ENCODE measurements at regions not wholly inside any gene's neighbourhood (a gene's known extent, or its start where the extent isn't known, plus 50 kb on each side); places are given as distances from the start of the nearest gene placed in this dataset.
"Not testable (repeated sequence)": the region's sequence is repeated elsewhere in the genome, so short reads cannot be mapped to it uniquely, and the experiment has no call there.

DNA sequence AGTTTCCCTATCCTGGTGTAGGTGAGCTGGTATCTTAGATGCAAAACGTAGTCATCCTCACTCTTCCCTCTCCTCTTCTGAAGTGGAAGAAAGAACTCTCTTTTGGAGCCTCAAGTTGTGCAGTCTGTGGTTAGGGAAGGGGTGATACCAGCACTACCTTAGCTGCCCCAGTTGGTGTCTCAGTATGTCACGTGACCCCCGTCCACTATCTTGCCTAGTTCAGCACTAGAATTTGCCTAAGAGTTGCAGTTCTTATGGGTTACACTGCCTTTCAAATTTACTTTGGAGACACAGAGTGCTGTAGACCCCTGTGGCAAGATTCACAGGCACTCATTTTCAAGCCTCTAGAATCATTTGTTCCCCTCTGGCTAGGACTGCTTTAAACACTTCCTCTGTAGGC lies 322.8 kb upstream of the EDA2R start:
- no peak overlapping the region for H3K27ac Mint-ChIP-seq
- H3K36me3 Mint-ChIP-seq = no peaks in the 10 kb centered on the region
- no peaks in the 10 kb centered on the region for H3K27me3 Mint-ChIP-seq
- peaks cover 0 to 2% (median 0%) of the 10 kb centered on the region in 3 donors for H3K4me1 Mint-ChIP-seq
- H3K9me3 Mint-ChIP-seq = peaks cover 2 to 23% (median 14%) of the 10 kb centered on the region in 3 donors
- no peak overlapping the region for H3K4me3 Mint-ChIP-seq

DNA sequence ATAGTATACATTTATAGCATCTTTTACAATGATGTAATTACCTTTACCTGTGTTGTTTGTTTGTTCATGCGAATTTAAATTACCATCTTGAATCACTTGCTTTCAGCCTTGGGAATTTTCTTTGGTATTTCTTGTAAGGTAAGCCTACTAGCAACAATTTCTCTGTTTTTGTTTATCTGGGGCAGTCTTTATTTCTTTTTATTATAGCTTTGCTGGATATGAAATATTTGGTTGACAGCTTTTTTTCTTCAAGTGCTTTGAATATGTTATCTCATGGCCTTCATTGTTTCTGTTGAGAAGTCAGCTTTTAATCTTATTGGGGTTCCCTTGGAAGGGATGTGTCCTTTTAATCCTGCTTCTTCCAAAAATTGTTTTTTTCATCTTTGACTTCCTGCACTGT lies 292.8 kb upstream of the EDA2R start:
- Mint-ChIP-seq H3K4me1 (no peaks in the 10 kb centered on the region), H3K9me3 (peaks cover 0 to 11% (median 8%) of the 10 kb centered on the region in 3 donors), H3K27me3 (no peaks in the 10 kb centered on the region), H3K4me3 (no peak overlapping the region), H3K36me3 (peaks cover 2% of the 10 kb centered on the region), H3K27ac (no peak overlapping the region)

DNA sequence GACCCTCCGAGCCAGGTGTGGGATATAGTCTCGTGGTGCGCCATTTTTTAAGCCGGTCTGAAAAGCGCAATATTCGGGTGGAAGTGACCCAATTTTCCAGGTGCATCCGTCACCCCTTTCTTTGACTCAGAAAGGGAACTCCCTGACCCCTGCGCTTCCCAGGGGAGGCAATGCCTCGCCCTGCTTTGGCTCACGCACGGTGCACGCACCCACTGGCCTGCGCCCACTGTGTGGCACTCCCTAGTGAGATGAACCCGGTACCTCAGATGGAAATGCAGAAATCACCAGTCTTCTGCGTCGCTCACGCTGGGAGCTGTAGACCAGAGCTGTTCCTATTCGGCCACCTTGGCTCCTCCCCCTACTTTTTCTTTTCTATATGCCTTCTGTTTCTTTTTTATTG lies 291.6 kb upstream of the EDA2R start:
- not testable (repeated sequence) for H3K27me3 Mint-ChIP-seq, H3K36me3 Mint-ChIP-seq, H3K4me1 Mint-ChIP-seq, H3K27ac Mint-ChIP-seq
- peaks cover 0 to 11% (median 8%) of the 10 kb centered on the region in 3 donors for H3K9me3 Mint-ChIP-seq
- H3K4me3 Mint-ChIP-seq = peak overlapping the region in 1 of 4 donors; percentile 54

DNA sequence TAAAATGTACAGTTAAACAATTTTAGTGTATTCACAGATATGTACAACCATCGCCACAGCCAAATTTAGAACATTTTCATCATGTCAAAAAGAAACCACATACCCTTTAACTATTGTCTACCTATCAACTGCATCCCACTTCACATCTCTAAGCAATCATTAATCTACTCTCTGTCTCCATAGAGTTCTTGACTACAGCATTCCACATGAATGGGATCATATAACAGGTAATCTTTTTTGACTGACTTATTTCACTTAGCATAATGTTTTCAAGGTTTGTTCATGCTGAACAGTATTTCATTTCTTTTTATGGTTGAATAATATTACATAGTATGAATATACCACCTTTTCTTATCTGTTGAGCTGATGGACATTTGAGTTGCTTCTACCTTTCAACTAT lies 281.4 kb upstream of the EDA2R start:
- no peaks in the 10 kb centered on the region for H3K36me3 Mint-ChIP-seq
- no peaks in the 10 kb centered on the region for H3K27me3 Mint-ChIP-seq
- H3K4me1 Mint-ChIP-seq = peaks cover 0 to 6% (median 3%) of the 10 kb centered on the region in 3 donors
- H3K27ac Mint-ChIP-seq = no peak overlapping the region
- no peak overlapping the region for H3K4me3 Mint-ChIP-seq
- peaks cover 0 to 4% (median 2%) of the 10 kb centered on the region in 3 donors for H3K9me3 Mint-ChIP-seq

DNA sequence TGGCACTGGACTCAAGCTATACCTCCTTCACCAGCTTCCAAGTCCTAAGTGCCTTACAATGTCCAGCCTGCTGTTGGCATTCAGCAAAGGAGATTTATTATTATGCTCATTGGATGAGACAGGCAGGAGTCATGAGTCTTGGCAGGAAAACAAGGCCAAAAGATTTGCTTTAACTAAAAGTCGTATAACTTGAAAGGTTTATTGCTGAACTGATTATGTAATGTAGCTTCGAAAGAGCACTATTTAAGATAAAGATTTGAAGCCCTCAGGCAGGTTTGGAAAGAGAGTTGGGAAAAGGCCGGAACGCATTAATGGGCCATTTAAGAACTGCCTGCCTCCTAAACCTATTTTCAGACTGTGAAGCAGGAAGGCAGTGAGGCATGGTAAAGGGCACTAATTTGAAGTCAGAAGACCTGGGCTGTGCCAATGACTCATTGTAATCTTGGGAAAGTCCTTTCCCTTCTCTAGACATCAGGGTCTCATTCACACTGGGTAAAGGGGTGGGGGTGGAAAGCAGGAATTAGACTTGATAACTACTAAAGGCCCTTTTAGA lies 280.5 kb upstream of the EDA2R start:
- H3K9me3 Mint-ChIP-seq = peaks cover 0 to 8% (median 4%) of the 10 kb centered on the region in 3 donors
- H3K27ac Mint-ChIP-seq = no peak overlapping the region
- H3K4me1 Mint-ChIP-seq = peaks cover 0 to 6% (median 3%) of the 10 kb centered on the region in 3 donors
- no peaks in the 10 kb centered on the region for H3K36me3 Mint-ChIP-seq
- no peaks in the 10 kb centered on the region for H3K27me3 Mint-ChIP-seq
- H3K4me3 Mint-ChIP-seq = no peak overlapping the region

DNA sequence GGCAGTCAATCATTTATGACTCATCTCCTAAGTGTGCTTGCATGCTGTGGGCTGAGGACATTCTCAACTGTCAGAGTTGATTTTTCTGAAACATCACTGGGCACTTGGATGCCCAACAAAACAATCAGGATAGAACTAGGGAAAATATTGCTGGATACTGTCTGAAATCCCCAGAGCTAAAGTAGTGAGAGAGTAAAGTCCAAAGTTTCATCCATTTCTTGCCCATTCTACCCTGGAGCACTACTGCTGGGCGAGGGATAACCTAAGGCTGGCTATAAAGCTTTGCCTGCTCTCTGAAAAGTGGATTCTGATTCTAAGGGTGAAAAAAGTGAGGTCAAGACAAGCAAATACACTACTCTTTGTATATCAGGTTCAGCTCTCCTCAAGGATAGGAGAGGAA lies 279.6 kb upstream of the EDA2R start:
- H3K36me3 Mint-ChIP-seq = no peaks in the 10 kb centered on the region
- H3K27me3 Mint-ChIP-seq = peaks cover 2% of the 10 kb centered on the region
- H3K4me1 Mint-ChIP-seq = peaks cover 0 to 6% (median 3%) of the 10 kb centered on the region in 3 donors
- H3K27ac Mint-ChIP-seq = no peak overlapping the region
- H3K4me3 Mint-ChIP-seq = no peak overlapping the region
- peaks cover 0 to 6% (median 2%) of the 10 kb centered on the region in 3 donors for H3K9me3 Mint-ChIP-seq

DNA sequence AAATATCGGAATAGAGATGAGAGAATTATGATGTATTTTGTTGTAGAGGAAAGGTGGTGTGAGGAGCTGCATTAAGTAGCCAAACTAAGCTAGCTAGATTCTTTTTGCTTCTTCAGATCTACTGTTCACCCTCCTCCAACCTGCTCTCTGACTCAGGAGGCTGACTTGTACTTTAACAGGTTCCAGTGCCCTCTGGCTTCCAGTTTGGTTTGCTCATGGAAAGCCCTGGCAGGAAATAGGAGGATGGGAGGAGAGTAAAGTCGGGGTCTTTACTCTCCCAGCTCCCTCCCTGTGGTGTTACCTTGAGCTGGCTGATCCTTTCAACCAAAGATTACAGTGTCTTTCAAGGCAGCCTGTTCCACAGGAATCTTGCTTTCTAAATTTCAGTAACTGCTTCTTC lies 277.0 kb upstream of the EDA2R start:
- Mint-ChIP-seq H3K4me3 (no peak overlapping the region), H3K27ac (no peak overlapping the region), H3K9me3 (peaks cover 0 to 4% (median 2%) of the 10 kb centered on the region in 3 donors), H3K36me3 (no peaks in the 10 kb centered on the region), H3K27me3 (peaks cover 2% of the 10 kb centered on the region), H3K4me1 (peaks cover 0 to 3% (median 2%) of the 10 kb centered on the region in 3 donors)

DNA sequence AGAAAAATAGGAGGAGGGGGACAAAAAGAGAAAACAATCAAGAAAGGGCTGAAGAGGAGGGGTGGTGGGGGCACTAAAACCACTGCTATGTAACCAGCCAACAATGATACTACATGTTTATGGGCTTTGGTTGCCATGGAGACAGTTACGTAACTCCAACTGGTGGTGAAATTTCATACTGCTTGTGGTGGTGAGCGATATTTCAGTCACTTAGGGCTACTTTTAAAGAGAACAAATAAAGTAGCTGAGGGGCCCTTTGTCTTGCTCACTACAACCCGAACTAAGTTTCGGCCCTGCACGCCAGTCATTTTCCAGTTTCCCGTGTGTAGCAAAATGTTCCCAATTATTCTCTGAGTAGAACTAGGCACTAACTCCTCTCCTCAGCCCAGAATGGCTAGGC lies 275.2 kb upstream of the EDA2R start:
- peaks cover 0 to 4% (median 2%) of the 10 kb centered on the region in 3 donors for H3K9me3 Mint-ChIP-seq
- H3K4me3 Mint-ChIP-seq = no peak overlapping the region
- no peak overlapping the region for H3K27ac Mint-ChIP-seq
- H3K36me3 Mint-ChIP-seq = no peaks in the 10 kb centered on the region
- no peaks in the 10 kb centered on the region for H3K4me1 Mint-ChIP-seq
- H3K27me3 Mint-ChIP-seq = peaks cover 2% of the 10 kb centered on the region

DNA sequence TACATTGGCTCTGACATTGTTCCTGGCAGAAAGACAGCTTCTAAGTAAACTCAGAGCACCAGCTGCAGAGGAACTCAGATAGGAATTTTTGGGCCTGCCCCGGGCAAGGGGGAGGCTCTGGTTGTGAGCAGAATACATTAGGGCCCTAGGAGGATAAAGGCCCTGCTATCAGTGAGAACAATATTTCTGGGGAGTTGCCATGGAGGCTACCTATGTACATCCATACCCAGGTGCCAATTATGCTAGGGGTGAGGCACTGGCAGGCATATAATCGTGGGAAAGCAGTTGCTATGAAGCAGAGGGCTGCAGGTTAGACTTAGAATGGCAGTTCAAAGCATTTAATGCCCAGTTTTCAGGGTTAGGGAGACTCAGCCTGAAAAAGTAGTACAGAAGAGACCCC lies 273.5 kb upstream of the EDA2R start:
- H3K4me1 Mint-ChIP-seq = no peaks in the 10 kb centered on the region
- H3K4me3 Mint-ChIP-seq = no peak overlapping the region
- H3K36me3 Mint-ChIP-seq = no peaks in the 10 kb centered on the region
- H3K9me3 Mint-ChIP-seq = peaks cover 0 to 4% (median 2%) of the 10 kb centered on the region in 3 donors
- peaks cover 2% of the 10 kb centered on the region for H3K27me3 Mint-ChIP-seq
- no peak overlapping the region for H3K27ac Mint-ChIP-seq

DNA sequence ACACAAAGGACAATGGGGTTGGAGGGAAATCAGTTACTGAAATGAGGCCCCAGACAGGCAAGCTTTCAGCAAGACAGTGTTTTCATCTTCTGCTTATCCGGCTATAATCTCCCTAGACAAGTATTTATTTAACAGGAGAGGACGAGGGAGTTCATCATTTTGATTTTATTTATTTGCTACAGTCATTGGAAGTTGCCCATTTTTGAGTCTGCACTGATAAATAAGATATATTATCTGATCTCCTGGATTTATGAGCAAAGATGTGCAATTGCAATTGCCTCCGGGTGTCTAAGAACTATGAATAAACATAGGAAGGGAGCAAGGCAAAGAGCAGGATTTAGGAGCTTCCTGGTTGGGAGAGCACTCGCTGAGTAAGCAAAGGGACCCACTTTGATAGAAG lies 263.2 kb upstream of the EDA2R start:
- no peak overlapping the region for H3K27ac Mint-ChIP-seq
- no peak overlapping the region for H3K4me3 Mint-ChIP-seq
- H3K9me3 Mint-ChIP-seq = no peaks in the 10 kb centered on the region
- no peaks in the 10 kb centered on the region for H3K4me1 Mint-ChIP-seq
- no peaks in the 10 kb centered on the region for H3K36me3 Mint-ChIP-seq
- H3K27me3 Mint-ChIP-seq = no peaks in the 10 kb centered on the region

DNA sequence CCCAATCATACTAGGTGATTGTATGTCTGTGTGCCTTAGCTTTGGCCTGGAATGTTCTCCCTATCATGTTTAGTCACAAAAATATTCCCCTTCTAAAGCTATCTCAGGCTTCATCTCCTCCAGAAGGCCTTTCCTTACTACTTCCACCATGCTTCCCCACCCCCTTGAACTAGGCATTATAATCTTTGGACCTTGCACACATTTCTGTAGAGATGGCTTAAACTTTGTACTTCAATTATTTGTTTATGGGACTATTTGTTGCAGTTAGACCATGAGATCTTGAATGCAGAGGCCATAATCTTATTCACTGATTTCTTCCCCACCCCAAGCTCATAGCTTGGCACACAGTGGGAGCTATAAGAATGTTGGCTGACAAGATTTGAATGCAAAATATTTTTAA lies 262.0 kb upstream of the EDA2R start:
- no peaks in the 10 kb centered on the region for H3K9me3 Mint-ChIP-seq
- no peak overlapping the region for H3K27ac Mint-ChIP-seq
- H3K4me1 Mint-ChIP-seq = no peaks in the 10 kb centered on the region
- H3K27me3 Mint-ChIP-seq = no peaks in the 10 kb centered on the region
- H3K4me3 Mint-ChIP-seq = no peak overlapping the region
- H3K36me3 Mint-ChIP-seq = no peaks in the 10 kb centered on the region

DNA sequence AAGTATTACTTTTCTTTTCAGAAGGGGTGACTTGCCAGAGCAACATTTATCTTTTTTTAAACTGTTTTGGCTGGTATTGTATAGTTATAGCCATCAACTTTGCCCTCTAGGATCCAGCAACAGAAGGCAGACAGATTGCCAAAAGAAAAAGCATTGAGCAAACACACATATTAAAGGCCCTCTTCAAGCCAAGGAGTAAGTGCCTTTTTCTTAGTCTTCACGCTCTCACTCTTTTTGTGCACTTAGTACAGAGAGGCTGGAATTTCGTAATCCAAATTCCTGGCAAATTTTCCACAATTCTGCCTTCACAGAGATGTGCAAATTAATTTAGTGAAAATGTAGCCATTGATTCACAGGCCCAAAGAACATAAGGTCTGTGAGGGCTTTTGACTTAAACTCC lies 253.1 kb upstream of the EDA2R start:
- H3K27me3 Mint-ChIP-seq = no peaks in the 10 kb centered on the region
- no peak overlapping the region for H3K4me3 Mint-ChIP-seq
- no peak overlapping the region for H3K27ac Mint-ChIP-seq
- H3K36me3 Mint-ChIP-seq = no peaks in the 10 kb centered on the region
- H3K9me3 Mint-ChIP-seq = no peaks in the 10 kb centered on the region
- H3K4me1 Mint-ChIP-seq = no peaks in the 10 kb centered on the region

DNA sequence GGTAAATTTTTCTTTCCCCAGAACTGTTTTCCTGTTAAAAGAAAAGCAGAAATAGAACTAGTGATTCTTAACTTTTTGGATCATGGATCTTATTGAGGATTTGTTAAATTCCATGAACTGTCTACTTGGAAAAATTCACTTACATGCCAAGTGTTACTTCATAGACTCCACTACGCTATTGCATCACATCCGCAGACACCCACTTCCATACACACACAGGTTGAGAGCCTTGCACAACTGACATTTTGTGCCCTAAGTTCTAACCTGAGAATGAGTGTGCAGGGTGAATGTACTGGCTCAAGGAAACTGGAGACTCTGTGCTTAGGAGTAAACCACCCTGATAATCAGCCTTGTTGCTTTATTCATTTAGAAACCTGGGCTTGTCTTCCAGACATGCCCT lies 250.5 kb upstream of the EDA2R start:
- Mint-ChIP-seq H3K9me3 (peaks cover 0 to 1% (median 0%) of the 10 kb centered on the region in 3 donors), H3K27ac (peak overlapping the region in 1 of 3 donors; percentile 71), H3K27me3 (no peaks in the 10 kb centered on the region), H3K36me3 (no peaks in the 10 kb centered on the region), H3K4me1 (no peaks in the 10 kb centered on the region), H3K4me3 (no peak overlapping the region)

DNA sequence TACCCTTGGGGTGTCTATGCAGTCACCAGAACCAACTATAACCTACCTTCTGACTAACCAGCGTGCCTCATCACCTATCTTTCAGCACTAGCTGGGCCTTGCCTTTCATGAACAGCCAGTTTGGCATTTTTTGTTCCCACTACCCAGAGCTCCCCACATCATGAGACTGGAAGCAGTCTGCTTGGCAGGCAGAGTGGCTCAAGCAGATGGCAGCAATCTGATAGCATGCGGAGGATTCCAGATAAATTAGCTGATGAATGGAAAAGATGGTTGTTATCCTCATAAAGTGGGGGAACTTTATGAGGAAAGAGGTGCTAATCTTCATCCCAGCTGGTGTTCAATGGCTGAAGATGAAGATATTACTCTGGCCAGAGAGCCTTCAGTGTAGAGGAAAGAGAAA lies 243.2 kb upstream of the EDA2R start:
- no peak overlapping the region for H3K4me3 Mint-ChIP-seq
- H3K27ac Mint-ChIP-seq = no peak overlapping the region
- H3K9me3 Mint-ChIP-seq = peaks cover 0 to 3% (median 0%) of the 10 kb centered on the region in 3 donors
- H3K27me3 Mint-ChIP-seq = no peaks in the 10 kb centered on the region
- H3K4me1 Mint-ChIP-seq = no peaks in the 10 kb centered on the region
- peaks cover 2% of the 10 kb centered on the region for H3K36me3 Mint-ChIP-seq

DNA sequence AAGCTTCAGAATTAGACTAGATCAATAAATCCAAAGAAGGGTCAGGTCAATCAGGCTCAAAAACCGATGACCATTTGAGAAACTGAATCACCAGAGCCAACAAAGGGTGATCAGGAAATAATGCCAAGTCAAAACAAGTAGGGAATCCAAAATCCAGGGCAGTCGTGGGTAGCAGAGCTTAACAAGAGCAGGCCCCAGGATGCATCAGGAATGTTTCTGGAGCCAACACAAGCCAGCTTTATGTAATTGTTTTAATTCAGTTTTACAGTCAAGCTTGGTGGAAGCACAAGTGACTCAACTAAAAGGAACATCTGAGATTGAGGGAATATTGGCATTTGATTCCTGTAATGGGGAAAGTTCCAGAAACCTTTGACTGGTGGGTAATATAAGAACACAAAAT lies 237.9 kb upstream of the EDA2R start:
- peaks cover 0 to 2% (median 0%) of the 10 kb centered on the region in 3 donors for H3K9me3 Mint-ChIP-seq
- H3K27me3 Mint-ChIP-seq = no peaks in the 10 kb centered on the region
- no peak overlapping the region for H3K4me3 Mint-ChIP-seq
- H3K27ac Mint-ChIP-seq = no peak overlapping the region
- H3K36me3 Mint-ChIP-seq = peaks cover 2% of the 10 kb centered on the region
- H3K4me1 Mint-ChIP-seq = no peaks in the 10 kb centered on the region

DNA sequence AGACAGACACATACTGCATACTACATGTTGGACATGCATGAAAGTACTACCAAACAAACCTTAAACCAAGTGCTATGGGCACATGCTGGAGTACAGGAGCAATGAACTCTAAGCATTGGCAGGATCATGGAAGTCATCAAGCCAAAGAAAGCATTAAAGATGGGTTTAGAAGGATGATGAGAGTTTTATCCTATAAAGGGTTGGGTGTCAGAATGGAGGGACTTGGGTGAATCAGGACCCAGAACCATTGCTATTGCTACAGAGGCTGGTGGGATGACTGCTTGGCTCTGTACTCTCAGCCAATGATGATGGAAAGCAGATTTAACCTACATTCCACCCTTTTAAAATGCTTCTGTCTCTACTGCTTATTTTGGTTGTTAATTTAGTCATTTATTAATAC lies 233.9 kb upstream of the EDA2R start:
- no peaks in the 10 kb centered on the region for H3K27me3 Mint-ChIP-seq
- H3K36me3 Mint-ChIP-seq = no peaks in the 10 kb centered on the region
- no peaks in the 10 kb centered on the region for H3K4me1 Mint-ChIP-seq

More for the DNA sequence above, 233.9 kb upstream of the EDA2R start:
- H3K9me3 Mint-ChIP-seq = no peaks in the 10 kb centered on the region
- no peak overlapping the region for H3K4me3 Mint-ChIP-seq
- no peak overlapping the region for H3K27ac Mint-ChIP-seq

Data from IgD-negative memory B cell (primary cell).